Astrocyte (in vitro differentiated cells and primary cell): ENCODE measurements at regions not wholly inside any gene's neighbourhood (a gene's known extent, or its start where the extent isn't known, plus 50 kb on each side); places are given as distances from the start of the nearest gene placed in this dataset.

ENCODE experiments used
- DNase-seq: peaks from one replicate; pipeline ENCODE4 v3.0.0-alpha.2; 2010; ENCODE audit warnings: low read depth
- FAIRE-seq: peaks from 2 replicates; lab custom pipeline; 2011; peaks lifted over from hg19 to GRCh38; lab: Jason Lieb, UNC
- H2AFZ ChIP-seq: 2 replicates; pipeline ENCODE4 v1.6.0; 2012; ENCODE audit warnings: low read depth, low read length, inconsistent platforms
- H3K27ac ChIP-seq: 2 replicates; pipeline ENCODE4 v1.5.1; 2011; ENCODE audit warnings: low read depth, low read length, inconsistent platforms
- H3K27me3 ChIP-seq: 2 replicates; pipeline ENCODE4 v1.6.0; 2011; ENCODE audit warnings: low read length, inconsistent platforms; ENCODE audit not compliant: insufficient read depth
- H3K36me3 ChIP-seq: 2 replicates; pipeline ENCODE4 v1.5.1; 2011; ENCODE audit warnings: low read length, inconsistent platforms; ENCODE audit not compliant: insufficient read depth
- H3K4me1 ChIP-seq: 2 replicates; pipeline ENCODE4 v1.5.1; 2011; ENCODE audit warnings: low read length, inconsistent platforms; ENCODE audit not compliant: insufficient read depth
- H3K4me2 ChIP-seq: 2 replicates; pipeline ENCODE4 v1.6.0; 2012; ENCODE audit warnings: low read length, inconsistent platforms
- H3K4me3 ChIP-seq: 2 replicates; pipeline ENCODE4 v1.5.1; 2011; ENCODE audit warnings: low read depth, mild to moderate bottlenecking, low read length, inconsistent platforms; ENCODE audit not compliant: insufficient read depth
- H3K79me2 ChIP-seq: 2 replicates; pipeline ENCODE4 v1.6.0; 2012; ENCODE audit warnings: mild to moderate bottlenecking, low read length, inconsistent platforms; ENCODE audit not compliant: insufficient read depth
- H3K9ac ChIP-seq: 2 replicates; pipeline ENCODE4 v1.6.0; 2012; ENCODE audit warnings: mild to moderate bottlenecking, low read length, inconsistent platforms
- H3K9me3 ChIP-seq: 2 replicates; pipeline ENCODE4 v1.5.1; 2012; ENCODE audit warnings: low read depth, mild to moderate bottlenecking, low read length, inconsistent platforms; ENCODE audit not compliant: insufficient read depth
- H4K20me1 ChIP-seq: 2 replicates; pipeline ENCODE4 v1.6.0; 2012; ENCODE audit warnings: low read length, inconsistent platforms; ENCODE audit not compliant: insufficient read depth
- H3K27ac Mint-ChIP-seq: one replicate; pipeline ENCODE4 v1.8.0; 2021; ENCODE audit warnings: mild to moderate bottlenecking, mixed read lengths; ENCODE audit not compliant: unreplicated experiment
- H3K27me3 Mint-ChIP-seq: one replicate; pipeline ENCODE4 v1.8.0; 2021; ENCODE audit warnings: low read depth, mixed read lengths; ENCODE audit not compliant: unreplicated experiment
- H3K36me3 Mint-ChIP-seq: one replicate; pipeline ENCODE4 v1.8.0; 2021; ENCODE audit warnings: low read depth, mixed read lengths; ENCODE audit not compliant: unreplicated experiment
- H3K4me1 Mint-ChIP-seq: one replicate; pipeline ENCODE4 v1.8.0; 2021; ENCODE audit warnings: low read depth, mixed read lengths; ENCODE audit not compliant: unreplicated experiment
- H3K4me3 Mint-ChIP-seq: one replicate; pipeline ENCODE4 v1.8.0; 2021; ENCODE audit warnings: mild to moderate bottlenecking, moderate library complexity, mixed read lengths; ENCODE audit not compliant: unreplicated experiment
- H3K9me3 Mint-ChIP-seq: one replicate; pipeline ENCODE4 v1.8.0; 2021; ENCODE audit warnings: mild to moderate bottlenecking, mixed read lengths; ENCODE audit not compliant: unreplicated experiment
- CTCF ChIP-seq: IDR thresholded peaks from 2 replicates; pipeline ENCODE4 v1.5.1; 2011; ENCODE audit warnings: low read depth, mild to moderate bottlenecking, inconsistent platforms, low read length, moderate library complexity; ENCODE audit not compliant: insufficient read depth
- EZH2 ChIP-seq: IDR thresholded peaks from 2 replicates; pipeline ENCODE4 v1.6.1; 2012; ENCODE audit warnings: mild to moderate bottlenecking, low read length, inconsistent platforms; ENCODE audit not compliant: insufficient read depth

- FAIRE-seq (no peak), DNase-seq (no peak)
- Mint-ChIP-seq H3K4me3 (no peak overlapping the region), H3K9me3 (no peaks in the 10 kb centered on the region), H3K36me3 (no peaks in the 10 kb centered on the region), H3K27me3 (peaks cover 61% of the 10 kb centered on the region), H3K4me1 (no peaks in the 10 kb centered on the region), H3K27ac (no peak overlapping the region)
- peaks cover 15% of the 10 kb centered on the region for H3K27me3 ChIP-seq
- no peak overlapping the region for H3K4me2 ChIP-seq
- no peaks in the 10 kb centered on the region for H3K9me3 ChIP-seq
- H2AFZ ChIP-seq, result no peak overlapping the region
- no peak overlapping the region for H3K27ac ChIP-seq
- H3K79me2 ChIP-seq, result no peaks in the 10 kb centered on the region
- H3K4me3 ChIP-seq, result no peak overlapping the region
- no peaks in the 10 kb centered on the region for H3K36me3 ChIP-seq
- no peaks in the 10 kb centered on the region for H3K4me1 ChIP-seq
- H4K20me1 ChIP-seq, result no peaks in the 10 kb centered on the region
- TF ChIP-seq CTCF, result no peak
- no peak for TF ChIP-seq EZH2
- H3K9ac ChIP-seq, result no peak overlapping the region
Observed at GRCh38 chr1:36555041-36555440, 72.3 kb upstream of the CSF3R start.

GRCh38 chr1:36554323-36554628, 71.6 kb upstream of the CSF3R start:
- no peak overlapping the region for H3K4me2 ChIP-seq
- no peaks in the 10 kb centered on the region for H3K4me1 ChIP-seq
- peaks cover 61% of the 10 kb centered on the region for H3K27me3 Mint-ChIP-seq
- peaks cover 15% of the 10 kb centered on the region for H3K27me3 ChIP-seq
- DNase-seq (no peak), FAIRE-seq (no peak)
- no peak overlapping the region for H3K4me3 Mint-ChIP-seq
- H3K36me3 ChIP-seq, result no peaks in the 10 kb centered on the region
- no peaks in the 10 kb centered on the region for H4K20me1 ChIP-seq
- H3K27ac Mint-ChIP-seq, result no peak overlapping the region
- no peak overlapping the region for H3K27ac ChIP-seq
- H3K9me3 ChIP-seq, result no peaks in the 10 kb centered on the region
- no peak overlapping the region for H3K4me3 ChIP-seq
- H3K9me3 Mint-ChIP-seq, result no peaks in the 10 kb centered on the region
- H3K36me3 Mint-ChIP-seq, result no peaks in the 10 kb centered on the region
- TF ChIP-seq CTCF, result no peak
- no peak for TF ChIP-seq EZH2
- no peaks in the 10 kb centered on the region for H3K4me1 Mint-ChIP-seq
- H2AFZ ChIP-seq, result no peak overlapping the region
- no peaks in the 10 kb centered on the region for H3K79me2 ChIP-seq
- H3K9ac ChIP-seq, result no peak overlapping the region

GRCh38 chr1:36553591-36554322, 71.0 kb upstream of the CSF3R start:
- H3K27me3 Mint-ChIP-seq, result peaks cover 61% of the 10 kb centered on the region
- no peaks in the 10 kb centered on the region for H3K36me3 Mint-ChIP-seq
- Histone ChIP-seq H3K27ac (no peak overlapping the region), H3K9ac (no peak overlapping the region), H3K79me2 (no peaks in the 10 kb centered on the region), H3K4me3 (no peak overlapping the region), H2AFZ (no peak overlapping the region), H3K27me3 (peaks cover 15% of the 10 kb centered on the region), H3K9me3 (no peaks in the 10 kb centered on the region), H3K36me3 (no peaks in the 10 kb centered on the region), H3K4me2 (no peak overlapping the region), H3K4me1 (no peaks in the 10 kb centered on the region), H4K20me1 (no peaks in the 10 kb centered on the region)
- no peak for DNase-seq
- no peaks in the 10 kb centered on the region for H3K9me3 Mint-ChIP-seq
- no peak overlapping the region for H3K27ac Mint-ChIP-seq
- TF ChIP-seq EZH2 (no peak), CTCF (peak; percentile 66)
- FAIRE-seq, result no peak
- H3K4me1 Mint-ChIP-seq, result no peaks in the 10 kb centered on the region
- no peak overlapping the region for H3K4me3 Mint-ChIP-seq
